Activated CD8-positive, alpha-beta T cell treated with anti-CD3 and anti-CD28 coated beads for 36 hours (primary cell): ENCODE measurements at regions not wholly inside any gene's neighbourhood (a gene's known extent, or its start where the extent isn't known, plus 50 kb on each side); places are given as distances from the start of the nearest gene placed in this dataset.

Source experiments
- ATAC-seq: fragments of 200-7000 bp; cut with Tn5 transposase; one replicate; pipeline ENCODE4 v1.10.0; 2021; ENCODE audit warnings: mild to moderate bottlenecking, moderate library complexity
- CTCF ChIA-PET: fragments of 350-600 bp; sonication (Branson Sonifier 250); formaldehyde crosslinking; loops from one replicate; lab custom pipeline; 2021; ENCODE audit warnings: antibody characterized with exemption; lab: Charles Lee
- POLR2A ChIA-PET: fragments of 350-600 bp; sonication (Branson Sonifier 250); formaldehyde crosslinking; loops from one replicate; lab custom pipeline; 2021; ENCODE audit warnings: antibody characterized with exemption; lab: Charles Lee
- DNase-seq: peaks from one replicate; pipeline ENCODE4 v3.0.0-alpha.2; 2020
- H3K27ac Mint-ChIP-seq: one replicate; pipeline ENCODE4 v1.8.0; 2021; ENCODE audit warnings: mild to moderate bottlenecking, mixed read lengths
- H3K27me3 Mint-ChIP-seq: one replicate; pipeline ENCODE4 v1.8.0; 2021; ENCODE audit warnings: mixed read lengths
- H3K36me3 Mint-ChIP-seq: one replicate; pipeline ENCODE4 v1.8.0; 2021; ENCODE audit warnings: low read depth, mixed read lengths
- H3K4me1 Mint-ChIP-seq: one replicate; pipeline ENCODE4 v1.8.0; 2021; ENCODE audit warnings: low read depth, mixed read lengths
- H3K4me3 Mint-ChIP-seq: one replicate; pipeline ENCODE4 v1.8.0; 2021; ENCODE audit warnings: mild to moderate bottlenecking, moderate library complexity, mixed read lengths
- H3K9me3 Mint-ChIP-seq: one replicate; pipeline ENCODE4 v1.8.0; 2021; ENCODE audit warnings: mixed read lengths
- CTCF ChIP-seq: fragments of 200-600 bp; IDR thresholded peaks from one replicate; pipeline ENCODE4 v1.8.0; 2022; ENCODE audit warnings: antibody characterized with exemption, mild to moderate bottlenecking
- intact Hi-C: fragments of 100-400 bp; cut with micrococcal nuclease; formaldehyde crosslinking; loops from one replicate; pipeline ENCODE4 v1.10.0; 2022

GRCh38 chr9:2453701-2454100, 167.9 kb upstream of the VLDLR start:
- POLR2A ChIA-PET: no interaction called here
- ATAC-seq: no peak

GRCh38 chr9:2459756-2460155, 161.8 kb upstream of the VLDLR start:
- H3K27me3 Mint-ChIP-seq: peaks cover 11% of the 10 kb centered on the region
- no peak for ATAC-seq
- POLR2A ChIA-PET: no interaction called here
- CTCF ChIA-PET: no interaction called here
- no peak overlapping the region for H3K4me3 Mint-ChIP-seq
- intact Hi-C loops: no loop called here
- H3K27ac Mint-ChIP-seq: no peak overlapping the region
- H3K4me1 Mint-ChIP-seq: no peaks in the 10 kb centered on the region
- DNase-seq: no peak
- H3K9me3 Mint-ChIP-seq: no peaks in the 10 kb centered on the region
- no peaks in the 10 kb centered on the region for H3K36me3 Mint-ChIP-seq
- TF ChIP-seq CTCF: no peak

More at GRCh38 chr9:2453701-2454100, 167.9 kb upstream of the VLDLR start:
- no peak overlapping the region for H3K4me3 Mint-ChIP-seq
- CTCF ChIA-PET: no interaction called here
- H3K27me3 Mint-ChIP-seq: peaks cover 4% of the 10 kb centered on the region
- H3K4me1 Mint-ChIP-seq: no peaks in the 10 kb centered on the region
- no peaks in the 10 kb centered on the region for H3K36me3 Mint-ChIP-seq
- intact Hi-C loops: no loop called here
- no peak for DNase-seq
- H3K9me3 Mint-ChIP-seq: no peaks in the 10 kb centered on the region
- H3K27ac Mint-ChIP-seq: no peak overlapping the region
- no peak for TF ChIP-seq CTCF

GRCh38 chr9:2461892-2462291, 159.7 kb upstream of the VLDLR start:
- H3K9me3 Mint-ChIP-seq: no peaks in the 10 kb centered on the region
- H3K4me1 Mint-ChIP-seq: peaks cover 2% of the 10 kb centered on the region
- no peak for TF ChIP-seq CTCF
- H3K36me3 Mint-ChIP-seq: no peaks in the 10 kb centered on the region
- peaks cover 12% of the 10 kb centered on the region for H3K27me3 Mint-ChIP-seq
- no peak for ATAC-seq
- no peak overlapping the region for H3K27ac Mint-ChIP-seq
- H3K4me3 Mint-ChIP-seq: no peak overlapping the region
- ChIA-PET POLR2A (no interaction called here), CTCF (no interaction called here)
- intact Hi-C loops: no loop called here
- DNase-seq: no peak

GRCh38 chr9:2464624-2465023, 157.0 kb upstream of the VLDLR start:
- POLR2A ChIA-PET: no interaction called here
- intact Hi-C loops: no loop called here
- peaks cover 2% of the 10 kb centered on the region for H3K4me1 Mint-ChIP-seq
- H3K27ac Mint-ChIP-seq: no peak overlapping the region
- no peak overlapping the region for H3K4me3 Mint-ChIP-seq
- H3K9me3 Mint-ChIP-seq: no peaks in the 10 kb centered on the region
- no peaks in the 10 kb centered on the region for H3K36me3 Mint-ChIP-seq
- no peak for TF ChIP-seq CTCF
- ATAC-seq (no peak), DNase-seq (no peak)
- CTCF ChIA-PET: no interaction called here
- H3K27me3 Mint-ChIP-seq: peaks cover 18% of the 10 kb centered on the region

- ChIA-PET CTCF (interaction anchor here (0.9 kb wide), 1 partner anchor 12 kb away, joined by 3 read pairs; no protein-coding TSS in a partner anchor), POLR2A (no interaction called here)
These were observed 156.1 kb upstream of the VLDLR start for GRCh38 chr9:2465516-2465915.

More at GRCh38 chr9:2465516-2465915, 156.1 kb upstream of the VLDLR start:
- H3K27ac Mint-ChIP-seq: no peak overlapping the region
- no peak for TF ChIP-seq CTCF
- DNase-seq (no peak), ATAC-seq (no peak)
- H3K4me3 Mint-ChIP-seq: no peak overlapping the region
- peaks cover 19% of the 10 kb centered on the region for H3K27me3 Mint-ChIP-seq
- peaks cover 2% of the 10 kb centered on the region for H3K4me1 Mint-ChIP-seq
- intact Hi-C loops: no loop called here
- H3K36me3 Mint-ChIP-seq: no peaks in the 10 kb centered on the region
- no peaks in the 10 kb centered on the region for H3K9me3 Mint-ChIP-seq
